Keratinocyte (primary cell): ENCODE measurements at regions not wholly inside any gene's neighbourhood (a gene's known extent, or its start where the extent isn't known, plus 50 kb on each side); places are given as distances from the start of the nearest gene placed in this dataset.

Source experiments
- DNase-seq: peaks from one replicate; pipeline ENCODE4 v3.0.0-alpha.2; 2011; ENCODE audit warnings: low read depth, missing footprints, low spot score
- FAIRE-seq: peaks from 2 replicates; lab custom pipeline; 2011; peaks lifted over from hg19 to GRCh38; lab: Jason Lieb, UNC
- H2AFZ ChIP-seq: 2 replicates; pipeline ENCODE4 v1.6.0; 2012; ENCODE audit warnings: low read length, control low read depth, inconsistent platforms; ENCODE audit not compliant: control insufficient read depth
- H3K27ac ChIP-seq: 2 replicates; pipeline ENCODE4 v1.5.1; 2011; ENCODE audit warnings: low read length; ENCODE audit not compliant: control insufficient read depth, insufficient read depth
- H3K27me3 ChIP-seq: 3 replicates; pipeline ENCODE4 v1.6.0; 2011; ENCODE audit warnings: low read length; ENCODE audit not compliant: control insufficient read depth, insufficient read depth; ENCODE audit errors: extremely low read depth
- H3K36me3 ChIP-seq, 2 experiments: 2 replicates in 1 of 2; 3 replicates in 1 of 2; pipeline ENCODE4 v1.5.1; 2011; ENCODE audit warnings: low read length in 2 of 2, mild to moderate bottlenecking in 1 of 2; ENCODE audit not compliant: control insufficient read depth in 2 of 2, insufficient read depth in 2 of 2; ENCODE audit errors: extremely low read depth in 1 of 2
- H3K4me1 ChIP-seq: 3 replicates; pipeline ENCODE4 v1.5.1; 2011; ENCODE audit warnings: low read length; ENCODE audit not compliant: control insufficient read depth, insufficient read depth; ENCODE audit errors: extremely low read depth
- H3K4me2 ChIP-seq: 3 replicates; pipeline ENCODE4 v1.6.0; 2011; ENCODE audit warnings: low read depth, low read length; ENCODE audit not compliant: control insufficient read depth, insufficient read depth; ENCODE audit errors: extremely low read depth
- H3K4me3 ChIP-seq, 3 experiments: fragments of 200-600 bp in 1 of 3; sonication (generic) in 1 of 3; 2 replicates in 2 of 3; 3 replicates in 1 of 3; pipeline ENCODE4 v1.5.1; 2011 to 2016; ENCODE audit warnings: low read length in 3 of 3, mild to moderate bottlenecking in 3 of 3, control low read depth in 2 of 3, inconsistent platforms in 1 of 3, low read depth in 1 of 3, mixed read lengths in 1 of 3, mixed run types in 1 of 3, moderate library complexity in 1 of 3; ENCODE audit not compliant: control insufficient read depth in 2 of 3, insufficient read depth in 2 of 3; ENCODE audit errors: extremely low read depth in 1 of 3
- H3K79me2 ChIP-seq: 2 replicates; pipeline ENCODE4 v1.6.0; 2012; ENCODE audit warnings: low read length; ENCODE audit not compliant: control insufficient read depth, insufficient read depth
- H3K9ac ChIP-seq: 3 replicates; pipeline ENCODE4 v1.6.0; 2011; ENCODE audit warnings: low read length; ENCODE audit not compliant: control insufficient read depth, insufficient read depth; ENCODE audit errors: extremely low read depth
- H3K9me1 ChIP-seq: 3 replicates; pipeline ENCODE4 v1.6.0; 2011; ENCODE audit warnings: low read length; ENCODE audit not compliant: control insufficient read depth, insufficient read depth; ENCODE audit errors: extremely low read depth
- H3K9me3 ChIP-seq: 2 replicates; pipeline ENCODE4 v1.5.1; 2012; ENCODE audit warnings: low read depth, low read length; ENCODE audit not compliant: control insufficient read depth
- H4K20me1 ChIP-seq: 3 replicates; pipeline ENCODE4 v1.6.0; 2011; ENCODE audit warnings: low read length; ENCODE audit not compliant: control insufficient read depth, insufficient read depth; ENCODE audit errors: extremely low read depth
- EZH2 ChIP-seq: IDR thresholded peaks from one replicate; pipeline ENCODE4 v1.6.1; 2012; ENCODE audit warnings: inconsistent platforms, mild to moderate bottlenecking, low read length, moderate library complexity
- dilution Hi-C: fragments of 300-500 bp; cut with MboI; formaldehyde crosslinking; loops from one replicate; pipeline ENCODE4 v1.7.0; 2020; ENCODE audit warnings: low sequenced_read_pairs; ENCODE audit not compliant: extremely low pct_ligation_motif_present
- TF ChIP-seq, protein P1 (sequence below), 3 experiments: IDR thresholded peaks in 1 of 3; conservative IDR thresholded peaks in 1 of 3; optimal IDR thresholded peaks in 1 of 3; 2 replicates in 2 of 3; 3 replicates in 1 of 3; pipeline versions ENCODE3 to v1.5.1; 2011; ENCODE audit warnings: low read length in 3 of 3, mild to moderate bottlenecking in 3 of 3, moderate library complexity in 2 of 3, control low read depth in 1 of 3, inconsistent platforms in 1 of 3; ENCODE audit not compliant: insufficient read depth in 2 of 3; ENCODE audit errors: extremely low read depth in 1 of 3

DNA sequence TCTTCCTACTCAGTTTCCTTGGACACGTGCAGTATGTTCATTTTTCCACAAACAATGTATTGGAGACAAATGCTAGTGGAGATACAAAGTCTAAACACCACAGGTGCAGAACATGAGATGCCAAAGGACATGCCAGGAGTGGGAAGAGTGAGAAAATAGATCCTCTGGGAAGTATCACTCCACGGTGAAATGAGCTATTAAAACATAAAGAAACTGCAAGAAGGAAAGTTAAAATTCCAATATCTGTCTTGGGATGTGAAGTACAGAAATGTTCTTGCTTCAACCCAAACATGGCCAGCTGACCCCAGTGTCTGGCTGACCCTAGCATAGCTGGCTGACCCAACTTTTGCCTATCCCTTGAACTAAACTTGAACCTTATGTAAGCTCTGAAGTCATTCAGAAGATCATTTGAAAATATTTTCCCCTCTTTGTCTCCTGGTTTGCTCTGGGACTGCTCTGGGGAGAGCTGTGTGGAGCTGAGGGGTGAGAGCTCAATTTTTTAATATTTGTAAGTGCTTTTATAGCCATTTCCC is 59.5 kb downstream of the FZD1 start:
- no peak for FAIRE-seq

DNA sequence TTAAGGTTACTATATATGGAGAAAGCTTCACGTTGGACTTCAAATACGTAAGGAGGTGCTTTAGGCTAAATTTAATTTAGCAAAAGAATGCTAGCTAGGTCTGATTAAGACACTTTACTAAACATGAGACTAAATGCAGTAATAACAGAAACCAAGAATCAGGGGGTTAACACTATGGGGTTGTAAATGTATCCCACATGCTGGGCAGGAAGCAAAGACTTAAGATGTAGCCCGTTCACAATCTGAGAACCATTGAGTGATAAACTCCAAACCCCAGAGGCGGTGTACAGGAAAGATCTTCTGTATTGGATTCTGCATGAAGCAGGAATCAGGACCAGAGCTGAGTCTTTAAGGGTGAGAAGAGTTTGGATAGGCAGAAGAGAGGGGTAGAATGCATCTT is 60.4 kb downstream of the FZD1 start:
- no peak overlapping the region for H3K4me2 ChIP-seq
- no peaks in the 10 kb centered on the region for H4K20me1 ChIP-seq
- H3K9me3 ChIP-seq = no peaks in the 10 kb centered on the region
- no peaks in the 10 kb centered on the region for H3K36me3 ChIP-seq
- no peaks in the 10 kb centered on the region for H3K79me2 ChIP-seq
- TF ChIP-seq, protein P1, sequence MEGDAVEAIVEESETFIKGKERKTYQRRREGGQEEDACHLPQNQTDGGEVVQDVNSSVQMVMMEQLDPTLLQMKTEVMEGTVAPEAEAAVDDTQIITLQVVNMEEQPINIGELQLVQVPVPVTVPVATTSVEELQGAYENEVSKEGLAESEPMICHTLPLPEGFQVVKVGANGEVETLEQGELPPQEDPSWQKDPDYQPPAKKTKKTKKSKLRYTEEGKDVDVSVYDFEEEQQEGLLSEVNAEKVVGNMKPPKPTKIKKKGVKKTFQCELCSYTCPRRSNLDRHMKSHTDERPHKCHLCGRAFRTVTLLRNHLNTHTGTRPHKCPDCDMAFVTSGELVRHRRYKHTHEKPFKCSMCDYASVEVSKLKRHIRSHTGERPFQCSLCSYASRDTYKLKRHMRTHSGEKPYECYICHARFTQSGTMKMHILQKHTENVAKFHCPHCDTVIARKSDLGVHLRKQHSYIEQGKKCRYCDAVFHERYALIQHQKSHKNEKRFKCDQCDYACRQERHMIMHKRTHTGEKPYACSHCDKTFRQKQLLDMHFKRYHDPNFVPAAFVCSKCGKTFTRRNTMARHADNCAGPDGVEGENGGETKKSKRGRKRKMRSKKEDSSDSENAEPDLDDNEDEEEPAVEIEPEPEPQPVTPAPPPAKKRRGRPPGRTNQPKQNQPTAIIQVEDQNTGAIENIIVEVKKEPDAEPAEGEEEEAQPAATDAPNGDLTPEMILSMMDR (optimal IDR thresholded peaks at IDR 0.05 in 1 of 3, IDR thresholded peaks at IDR 0.05 in 1 of 3, conservative IDR thresholded peaks at IDR 0.05 in 1 of 3; ENCODE audit: extremely low read depth in 1 of 3, insufficient read depth in 2 of 3, low read length in 3 of 3) = no peak
- TF ChIP-seq EZH2 = no peak
- no peak overlapping the region for H3K4me3 ChIP-seq
- no peak for DNase-seq
- H3K9me1 ChIP-seq = no peaks in the 10 kb centered on the region
- H3K9ac ChIP-seq = no peak overlapping the region
- no peaks in the 10 kb centered on the region for H3K4me1 ChIP-seq
- H3K27me3 ChIP-seq = no peaks in the 10 kb centered on the region
- dilution Hi-C loops = no loop called here
- no peak overlapping the region for H3K27ac ChIP-seq
- no peak overlapping the region for H2AFZ ChIP-seq
- FAIRE-seq = no peak

More for the DNA sequence above, 59.5 kb downstream of the FZD1 start:
- Histone ChIP-seq H4K20me1 (no peaks in the 10 kb centered on the region), H3K9ac (no peak overlapping the region), H3K27ac (no peak overlapping the region), H3K27me3 (no peaks in the 10 kb centered on the region), H3K36me3 (no peaks in the 10 kb centered on the region), H3K79me2 (no peaks in the 10 kb centered on the region), H3K9me3 (no peaks in the 10 kb centered on the region), H2AFZ (no peak overlapping the region), H3K9me1 (no peaks in the 10 kb centered on the region), H3K4me3 (no peak overlapping the region), H3K4me1 (no peaks in the 10 kb centered on the region), H3K4me2 (no peak overlapping the region)
- DNase-seq = no peak
- TF ChIP-seq, protein P1 (optimal IDR thresholded peaks at IDR 0.05 in 1 of 3, IDR thresholded peaks at IDR 0.05 in 1 of 3, conservative IDR thresholded peaks at IDR 0.05 in 1 of 3; ENCODE audit: extremely low read depth in 1 of 3, insufficient read depth in 2 of 3, low read length in 3 of 3) = no peak
- no peak for TF ChIP-seq EZH2
- dilution Hi-C loops = no loop called here
